Endothelial cell of umbilical vein (primary cell): ENCODE measurements at regions not wholly inside any gene's neighbourhood (a gene's known extent, or its start where the extent isn't known, plus 50 kb on each side); places are given as distances from the start of the nearest gene placed in this dataset.

ENCODE experiments used
- BruUV-seq: library from RNA; stranded (reverse); fragments of 400-500 nt; replicated peaks from 2 replicates; lab custom pipeline; 2021; lab: Mats Ljungman, UMichigan
- CTCF ChIA-PET: fragments of 300-600, 350-600 bp; sonication (Branson Sonifier 250); formaldehyde crosslinking; loops from one replicate; lab custom pipeline; 2021; ENCODE audit warnings: antibody characterized with exemption, inconsistent platforms; lab: Charles Lee
- POLR2A ChIA-PET: fragments of 300-600, 350-600 bp; sonication (Branson Sonifier 250); formaldehyde crosslinking; loops from one replicate; lab custom pipeline; 2021; ENCODE audit warnings: antibody characterized with exemption, inconsistent platforms; lab: Charles Lee
- DNase-seq: peaks from one replicate; pipeline ENCODE4 v3.0.0-alpha.2; 2011; ENCODE audit warnings: low read depth, low spot score
- FAIRE-seq: peaks from 2 replicates; lab custom pipeline; 2011; peaks lifted over from hg19 to GRCh38; lab: Jason Lieb, UNC
- H2AFZ ChIP-seq: 2 replicates; pipeline ENCODE4 v1.6.0; 2012; ENCODE audit warnings: low read depth, low read length, control low read depth, inconsistent platforms
- H3K27ac ChIP-seq: 2 replicates; pipeline ENCODE4 v1.5.1; 2011; ENCODE audit warnings: low read depth, mild to moderate bottlenecking, control low read depth, low read length, moderate library complexity; ENCODE audit not compliant: insufficient read depth
- H3K27me3 ChIP-seq, 2 experiments: 2 replicates each; pipeline versions ENCODE4 v1.6.0 to v1.6.1; 2011; ENCODE audit warnings: low read length in 2 of 2, mixed read lengths in 1 of 2; ENCODE audit not compliant: control insufficient read depth in 2 of 2, insufficient read depth in 2 of 2
- H3K36me3 ChIP-seq, 2 experiments: 2 replicates in 1 of 2; 3 replicates in 1 of 2; pipeline ENCODE4 v1.5.1; 2011; ENCODE audit warnings: low read length in 2 of 2, mild to moderate bottlenecking in 1 of 2, moderate library complexity in 1 of 2; ENCODE audit not compliant: control insufficient read depth in 2 of 2, insufficient read depth in 2 of 2; ENCODE audit errors: extremely low read depth in 1 of 2
- H3K4me1 ChIP-seq: 3 replicates; pipeline ENCODE4 v1.5.1; 2011; ENCODE audit warnings: mild to moderate bottlenecking, low read length; ENCODE audit not compliant: control insufficient read depth, insufficient read depth; ENCODE audit errors: extremely low read depth
- H3K4me2 ChIP-seq: 2 replicates; pipeline ENCODE4 v1.6.1; 2011; ENCODE audit warnings: low read length, control low read depth, mixed read lengths; ENCODE audit not compliant: insufficient read depth
- H3K4me3 ChIP-seq, 3 experiments: fragments of 200-600 bp in 1 of 3; sonication (generic), shearing (Covaris generic) in 1 of 3; replicated peaks in 1 of 3; 2 replicates each; pipeline ENCODE4 v1.5.1; 2011 to 2016; ENCODE audit warnings: control low read depth in 3 of 3, low read length in 3 of 3, mild to moderate bottlenecking in 2 of 3, inconsistent platforms in 1 of 3, low read depth in 1 of 3, moderate library complexity in 1 of 3; ENCODE audit not compliant: insufficient read depth in 1 of 3
- H3K79me2 ChIP-seq: 2 replicates; pipeline ENCODE4 v1.6.0; 2012; ENCODE audit warnings: low read length, inconsistent platforms; ENCODE audit not compliant: control insufficient read depth, insufficient read depth
- H3K9ac ChIP-seq: replicated peaks from 2 replicates; pipeline ENCODE3; 2011; ENCODE audit warnings: low read length, control low read depth; ENCODE audit not compliant: insufficient read depth; ENCODE audit errors: extremely low read depth
- H3K9me1 ChIP-seq: replicated peaks from 3 replicates; pipeline ENCODE4 v1.6.0; 2011; ENCODE audit warnings: mild to moderate bottlenecking, low read length; ENCODE audit not compliant: control insufficient read depth, insufficient read depth; ENCODE audit errors: extremely low read depth
- H3K9me3 ChIP-seq: replicated peaks from 2 replicates; pipeline ENCODE4 v1.5.1; 2012; ENCODE audit warnings: low read length, inconsistent platforms; ENCODE audit not compliant: control insufficient read depth, insufficient read depth
- H4K20me1 ChIP-seq: replicated peaks from 2 replicates; pipeline ENCODE3; 2011; ENCODE audit warnings: mild to moderate bottlenecking, low read length; ENCODE audit not compliant: control insufficient read depth, insufficient read depth; ENCODE audit errors: extremely low read depth
- EZH2 ChIP-seq: IDR thresholded peaks from 2 replicates; pipeline ENCODE4 v1.6.1; 2012; ENCODE audit warnings: borderline replicate concordance, low read depth, mild to moderate bottlenecking, moderate library complexity, low read length, inconsistent platforms; ENCODE audit not compliant: severe bottlenecking
- FOS ChIP-seq: IDR thresholded peaks from 2 replicates; pipeline ENCODE4 v1.6.1; 2011; ENCODE audit warnings: mild to moderate bottlenecking, low read length, moderate library complexity, borderline replicate concordance; ENCODE audit not compliant: insufficient read depth
- JUN ChIP-seq: IDR thresholded peaks from 2 replicates; pipeline ENCODE4 v1.6.1; 2011; ENCODE audit warnings: borderline replicate concordance, low read depth; ENCODE audit not compliant: insufficient read length, insufficient read depth
- MYC ChIP-seq: IDR thresholded peaks from one replicate; pipeline ENCODE4 v1.6.1; 2011; ENCODE audit warnings: mild to moderate bottlenecking, low read depth, low read length
- POLR2A ChIP-seq: IDR thresholded peaks from 2 replicates; pipeline ENCODE4 v1.6.1; 2012; ENCODE audit warnings: low read depth, mild to moderate bottlenecking, control low read depth, low read length
- POLR2AphosphoS5 ChIP-seq: IDR thresholded peaks from 2 replicates; pipeline ENCODE4 v1.6.1; 2012; ENCODE audit warnings: low read depth, mild to moderate bottlenecking, control low read depth, low read length, moderate library complexity; ENCODE audit not compliant: insufficient read depth
- dilution Hi-C: fragments of 300-500 bp; cut with MboI; formaldehyde crosslinking; loops from one replicate; pipeline ENCODE4 v1.15.0; 2019; ENCODE audit warnings: low sequenced_read_pairs; ENCODE audit not compliant: extremely low pct_ligation_motif_present
- intact Hi-C: fragments of 100-400 bp; cut with micrococcal nuclease; formaldehyde crosslinking; loops from one replicate; pipeline ENCODE4 v1.10.0; 2022
- TF ChIP-seq, protein P1 (sequence below): IDR thresholded peaks from 2 replicates; pipeline ENCODE4 v1.6.1; 2011; ENCODE audit not compliant: insufficient read depth, insufficient read length
- TF ChIP-seq, protein P2 (sequence below), 2 donors: IDR thresholded peaks; 1 replicate in 1 of 2; 2 replicates in 1 of 2; pipeline ENCODE4 v1.5.1; 2011; ENCODE audit warnings: low read length in 2 of 2, mild to moderate bottlenecking in 2 of 2, moderate library complexity in 2 of 2, control low read depth in 1 of 2, inconsistent platforms in 1 of 2, low read depth in 1 of 2; ENCODE audit not compliant: insufficient read depth in 1 of 2; ENCODE audit errors: extremely low read depth in 1 of 2

DNA sequence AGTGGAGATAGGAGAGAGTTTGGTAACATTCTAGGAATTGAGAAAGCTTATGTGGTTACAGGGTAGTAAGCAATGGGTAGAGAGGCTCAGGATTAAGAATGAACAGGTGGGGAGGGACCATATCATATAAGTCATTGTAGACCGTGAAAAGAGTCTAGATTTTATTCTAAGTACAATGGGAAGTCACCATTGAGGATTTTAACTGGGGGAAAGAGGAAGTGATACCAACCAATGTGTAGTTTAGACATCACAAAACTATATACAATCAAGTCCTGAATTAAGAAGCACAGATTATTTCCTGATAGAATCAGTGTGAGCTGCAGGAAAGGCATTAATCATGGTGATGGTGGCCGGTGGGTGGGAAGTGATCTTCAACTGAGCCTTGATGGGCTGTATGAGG is 178.3 kb upstream of the ZIC3 start:
- POLR2A ChIA-PET: no interaction called here
- Histone ChIP-seq H3K4me1 (no peaks in the 10 kb centered on the region), H3K9me3 (no peaks in the 10 kb centered on the region), H2AFZ (no peak overlapping the region), H3K79me2 (no peaks in the 10 kb centered on the region), H4K20me1 (no peaks in the 10 kb centered on the region), H3K27ac (no peak overlapping the region), H3K36me3 (no peaks in the 10 kb centered on the region), H3K9me1 (no peaks in the 10 kb centered on the region), H3K9ac (no peak overlapping the region), H3K4me2 (no peak overlapping the region), H3K27me3 (no peaks in the 10 kb centered on the region), H3K4me3 (no peak overlapping the region)
- no TSS peak for BruUV-seq
- dilution Hi-C loops (no loop called here), intact Hi-C loops (no loop called here)
- FAIRE-seq (no peak), DNase-seq (no peak)
- CTCF ChIA-PET: no interaction called here
- TF ChIP-seq FOS (no peak), POLR2AphosphoS5 (no peak), JUN (no peak)
- TF ChIP-seq, protein P1, sequence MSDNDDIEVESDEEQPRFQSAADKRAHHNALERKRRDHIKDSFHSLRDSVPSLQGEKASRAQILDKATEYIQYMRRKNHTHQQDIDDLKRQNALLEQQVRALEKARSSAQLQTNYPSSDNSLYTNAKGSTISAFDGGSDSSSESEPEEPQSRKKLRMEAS: no peak
- TF ChIP-seq, protein P2, sequence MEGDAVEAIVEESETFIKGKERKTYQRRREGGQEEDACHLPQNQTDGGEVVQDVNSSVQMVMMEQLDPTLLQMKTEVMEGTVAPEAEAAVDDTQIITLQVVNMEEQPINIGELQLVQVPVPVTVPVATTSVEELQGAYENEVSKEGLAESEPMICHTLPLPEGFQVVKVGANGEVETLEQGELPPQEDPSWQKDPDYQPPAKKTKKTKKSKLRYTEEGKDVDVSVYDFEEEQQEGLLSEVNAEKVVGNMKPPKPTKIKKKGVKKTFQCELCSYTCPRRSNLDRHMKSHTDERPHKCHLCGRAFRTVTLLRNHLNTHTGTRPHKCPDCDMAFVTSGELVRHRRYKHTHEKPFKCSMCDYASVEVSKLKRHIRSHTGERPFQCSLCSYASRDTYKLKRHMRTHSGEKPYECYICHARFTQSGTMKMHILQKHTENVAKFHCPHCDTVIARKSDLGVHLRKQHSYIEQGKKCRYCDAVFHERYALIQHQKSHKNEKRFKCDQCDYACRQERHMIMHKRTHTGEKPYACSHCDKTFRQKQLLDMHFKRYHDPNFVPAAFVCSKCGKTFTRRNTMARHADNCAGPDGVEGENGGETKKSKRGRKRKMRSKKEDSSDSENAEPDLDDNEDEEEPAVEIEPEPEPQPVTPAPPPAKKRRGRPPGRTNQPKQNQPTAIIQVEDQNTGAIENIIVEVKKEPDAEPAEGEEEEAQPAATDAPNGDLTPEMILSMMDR (IDR thresholded peaks at IDR 0.05; ENCODE audit: extremely low read depth in 1 of 2, insufficient read depth in 1 of 2, low read depth in 1 of 2, low read length in 2 of 2): no peak

DNA sequence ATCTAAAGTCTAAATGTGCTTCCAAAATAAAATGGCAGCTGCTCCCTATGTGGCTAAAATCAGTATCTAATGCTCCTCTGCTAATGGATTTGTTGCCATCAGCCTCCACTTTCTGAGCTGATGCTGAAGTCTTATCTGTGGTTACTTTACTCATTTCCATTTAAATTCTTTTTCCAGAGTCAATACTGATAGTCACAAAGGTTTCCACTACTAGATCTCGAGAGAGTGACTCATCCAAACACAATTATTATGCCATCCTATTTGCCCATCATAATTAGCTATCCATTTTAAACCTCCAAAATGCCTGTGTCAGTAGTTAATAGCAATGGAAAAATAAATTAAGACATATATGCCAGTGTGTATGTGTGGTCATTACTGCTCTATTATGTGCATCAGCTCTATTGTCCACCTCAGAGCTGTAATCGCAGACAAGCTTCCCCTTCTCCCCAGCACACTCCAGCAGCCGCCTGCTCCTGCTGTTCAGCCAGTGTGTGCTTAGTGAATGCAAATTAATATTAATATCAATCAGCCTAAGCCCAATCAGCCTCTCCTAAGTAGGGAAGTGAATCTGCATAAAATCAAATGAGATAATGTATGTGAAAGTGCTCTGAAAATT is 199.8 kb upstream of the ZIC3 start:
- no peak overlapping the region for H3K4me3 ChIP-seq
- H3K79me2 ChIP-seq: no peaks in the 10 kb centered on the region
- H3K27me3 ChIP-seq: no peaks in the 10 kb centered on the region
- H3K4me1 ChIP-seq: no peaks in the 10 kb centered on the region
- no peak overlapping the region for H3K4me2 ChIP-seq
- CTCF ChIA-PET: no interaction called here
- no peak overlapping the region for H3K9ac ChIP-seq
- BruUV-seq: no TSS peak
- dilution Hi-C loops (no loop called here), intact Hi-C loops (no loop called here)
- DNase-seq: no peak
- FAIRE-seq: no peak
- POLR2A ChIA-PET: no interaction called here
- H3K9me3 ChIP-seq: no peaks in the 10 kb centered on the region
- H4K20me1 ChIP-seq: no peaks in the 10 kb centered on the region
- no peak for TF ChIP-seq EZH2
- no peak for TF ChIP-seq FOS
- no peak for TF ChIP-seq POLR2A
- TF ChIP-seq, protein P2 (IDR thresholded peaks at IDR 0.05; ENCODE audit: extremely low read depth in 1 of 2, insufficient read depth in 1 of 2, low read depth in 1 of 2, low read length in 2 of 2): no peak
- no peak for TF ChIP-seq MYC
- no peaks in the 10 kb centered on the region for H3K36me3 ChIP-seq
- no peak overlapping the region for H3K27ac ChIP-seq
- H3K9me1 ChIP-seq: no peaks in the 10 kb centered on the region
- H2AFZ ChIP-seq: no peak overlapping the region
